Erythroblast (primary cell): ENCODE measurements at regions not wholly inside any gene's neighbourhood (a gene's known extent, or its start where the extent isn't known, plus 50 kb on each side); places are given as distances from the start of the nearest gene placed in this dataset.

ENCODE experiments used
- GATA1 ChIP-seq: IDR thresholded peaks from 2 replicates; pipeline ENCODE4 v1.6.1; 2011; ENCODE audit warnings: low read depth, mild to moderate bottlenecking, control low read depth, low read length, moderate library complexity
- POLR2A ChIP-seq: IDR thresholded peaks from 2 replicates; pipeline ENCODE4 v1.6.1; 2011; ENCODE audit warnings: mild to moderate bottlenecking, low read length

GRCh38 chr21:16519036-16519435 lies 789.3 kb downstream of the USP25 start:
- TF ChIP-seq POLR2A (no peak), GATA1 (no peak)
